ENCODE measurements at regions not wholly inside any gene's neighbourhood (a gene's known extent, or its start where the extent isn't known, plus 50 kb on each side); places are given as distances from the start of the nearest gene placed in this dataset.
"Not testable (repeated sequence)": the region's sequence is repeated elsewhere in the genome, so short reads cannot be mapped to it uniquely, and the experiment has no call there.

GRCh38 chr16:55059146-55059545 is 128.5 kb downstream of the IRX5 start:
- intact Hi-C loops (cut with micrococcal nuclease), result no loop called here
- Mint-ChIP-seq H3K36me3 (ENCODE audit: low read depth) (no peaks in the 10 kb centered on the region), H3K9me3 (no peaks in the 10 kb centered on the region), H3K4me1 (ENCODE audit: low read depth) (peaks cover 3% of the 10 kb centered on the region), H3K27me3 (peaks cover 47% of the 10 kb centered on the region), H3K27ac (no peak overlapping the region), H3K4me3 (no peak overlapping the region)
- ATAC-seq (no peak), DNase-seq (no peak)
- CTCF ChIA-PET, result no interaction called here
- POLR2A ChIA-PET, result no interaction called here
- no peak for TF ChIP-seq CTCF (IDR thresholded peaks at IDR 0.05)

GRCh38 chr16:55061126-55061525 is 130.5 kb downstream of the IRX5 start:
- Mint-ChIP-seq H3K4me1 (ENCODE audit: low read depth) (peaks cover 3% of the 10 kb centered on the region), H3K9me3 (no peaks in the 10 kb centered on the region), H3K4me3 (no peak overlapping the region), H3K36me3 (ENCODE audit: low read depth) (no peaks in the 10 kb centered on the region), H3K27me3 (peaks cover 42% of the 10 kb centered on the region), H3K27ac (no peak overlapping the region)
- no peak for TF ChIP-seq CTCF (IDR thresholded peaks at IDR 0.05)
- CTCF ChIA-PET, result no interaction called here
- intact Hi-C loops (cut with micrococcal nuclease), result no loop called here
- POLR2A ChIA-PET, result no interaction called here
- ATAC-seq, result no peak
- no peak for DNase-seq

- no peak for TF ChIP-seq CTCF (IDR thresholded peaks at IDR 0.05)
- Mint-ChIP-seq H3K9me3 (no peaks in the 10 kb centered on the region), H3K27ac (no peak overlapping the region), H3K27me3 (peaks cover 29% of the 10 kb centered on the region), H3K4me1 (ENCODE audit: low read depth) (no peaks in the 10 kb centered on the region), H3K4me3 (no peak overlapping the region), H3K36me3 (ENCODE audit: low read depth) (no peaks in the 10 kb centered on the region)
- ChIA-PET POLR2A (no interaction called here), CTCF (no interaction called here)
- no peak for DNase-seq
- ATAC-seq, result no peak
- intact Hi-C loops (cut with micrococcal nuclease), result no loop called here
These were observed 131.8 kb downstream of the IRX5 start for GRCh38 chr16:55062442-55062841.

DNA sequence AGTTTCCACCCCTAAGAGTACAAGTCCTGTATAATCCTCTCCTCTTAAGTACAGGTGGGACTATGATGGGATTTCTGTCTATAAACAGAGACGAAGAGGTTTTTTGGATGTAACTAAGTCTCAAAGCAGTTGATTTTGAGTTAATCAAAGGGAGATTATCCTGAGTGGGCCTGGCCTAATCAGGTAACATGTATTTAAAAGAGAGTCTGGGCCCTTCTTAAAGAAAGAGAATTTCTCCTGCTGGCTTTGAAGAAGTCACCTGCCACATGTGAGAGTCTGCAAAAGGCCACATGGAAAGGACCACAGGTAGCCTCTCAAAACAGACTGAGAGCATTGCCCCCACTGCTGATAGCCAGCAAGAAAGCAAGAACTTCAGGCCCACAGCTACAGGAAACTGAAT is 142.3 kb downstream of the IRX5 start:
- Mint-ChIP-seq H3K27ac (no peak overlapping the region), H3K27me3 (peaks cover 1% of the 10 kb centered on the region), H3K36me3 (ENCODE audit: low read depth) (no peaks in the 10 kb centered on the region), H3K4me3 (no peak overlapping the region), H3K4me1 (ENCODE audit: low read depth) (no peaks in the 10 kb centered on the region), H3K9me3 (no peaks in the 10 kb centered on the region)
- POLR2A ChIA-PET, result no interaction called here
- no peak for TF ChIP-seq CTCF (IDR thresholded peaks at IDR 0.05)
- ATAC-seq (no peak), DNase-seq (no peak)
- CTCF ChIA-PET, result no interaction called here
- intact Hi-C loops (cut with micrococcal nuclease), result no loop called here

- no peak for TF ChIP-seq CTCF (IDR thresholded peaks at IDR 0.05)
- DNase-seq (no peak), ATAC-seq (no peak)
- no peaks in the 10 kb centered on the region for H3K9me3 Mint-ChIP-seq
- no peaks in the 10 kb centered on the region for H3K36me3 Mint-ChIP-seq (ENCODE audit: low read depth)
- POLR2A ChIA-PET, result no interaction called here
- intact Hi-C loops (cut with micrococcal nuclease), result no loop called here
- H3K27me3 Mint-ChIP-seq, result peaks cover 1% of the 10 kb centered on the region
- CTCF ChIA-PET, result no interaction called here
- H3K4me3 Mint-ChIP-seq, result no peak overlapping the region
- no peaks in the 10 kb centered on the region for H3K4me1 Mint-ChIP-seq (ENCODE audit: low read depth)
- no peak overlapping the region for H3K27ac Mint-ChIP-seq
These were observed 143.2 kb downstream of the IRX5 start for GRCh38 chr16:55073830-55074229.

- ATAC-seq; H3K27me3 Mint-ChIP-seq; intact Hi-C loops (cut with micrococcal nuclease); H3K36me3 Mint-ChIP-seq (ENCODE audit: low read depth); H3K4me1 Mint-ChIP-seq (ENCODE audit: low read depth); DNase-seq; H3K27ac Mint-ChIP-seq; POLR2A ChIA-PET; CTCF ChIA-PET; H3K4me3 Mint-ChIP-seq; H3K9me3 Mint-ChIP-seq: not testable (repeated sequence)
These were observed 144.5 kb downstream of the IRX5 start for GRCh38 chr16:55075208-55075607.

Data from activated CD8-positive, alpha-beta T cell treated with anti-CD3 and anti-CD28 coated beads for 36 hours (primary cell).